Nephron progenitor cell (in vitro differentiated cells): ENCODE measurements at regions not wholly inside any gene's neighbourhood (a gene's known extent, or its start where the extent isn't known, plus 50 kb on each side); places are given as distances from the start of the nearest gene placed in this dataset.

Experiments used
- DNase-seq: peaks from one replicate; pipeline ENCODE4 v3.0.0; 2021
- H3K27ac Mint-ChIP-seq: 2 replicates; pipeline ENCODE4 v1.8.0; 2021; ENCODE audit warnings: mild to moderate bottlenecking, moderate library complexity, mixed read lengths
- H3K27me3 Mint-ChIP-seq: 2 replicates; pipeline ENCODE4 v1.8.0; 2021; ENCODE audit warnings: mild to moderate bottlenecking, low read depth, mixed read lengths; ENCODE audit not compliant: poor library complexity
- H3K36me3 Mint-ChIP-seq: 2 replicates; pipeline ENCODE4 v1.8.0; 2021; ENCODE audit warnings: low read depth, mixed read lengths
- H3K4me1 Mint-ChIP-seq: 2 replicates; pipeline ENCODE4 v1.8.0; 2021; ENCODE audit warnings: mixed read lengths
- H3K4me3 Mint-ChIP-seq: 2 replicates; pipeline ENCODE4 v1.8.0; 2021; ENCODE audit warnings: mild to moderate bottlenecking, moderate library complexity, mixed read lengths
- H3K9me3 Mint-ChIP-seq: 2 replicates; pipeline ENCODE4 v1.8.0; 2021; ENCODE audit warnings: mild to moderate bottlenecking, moderate library complexity, mixed read lengths
- TF ChIP-seq, protein P1 (sequence below): fragments of 200-600 bp; sonication (generic); IDR thresholded peaks from 2 replicates; pipeline ENCODE4 v1.5.0; 2021; ENCODE audit warnings: antibody characterized with exemption

DNA sequence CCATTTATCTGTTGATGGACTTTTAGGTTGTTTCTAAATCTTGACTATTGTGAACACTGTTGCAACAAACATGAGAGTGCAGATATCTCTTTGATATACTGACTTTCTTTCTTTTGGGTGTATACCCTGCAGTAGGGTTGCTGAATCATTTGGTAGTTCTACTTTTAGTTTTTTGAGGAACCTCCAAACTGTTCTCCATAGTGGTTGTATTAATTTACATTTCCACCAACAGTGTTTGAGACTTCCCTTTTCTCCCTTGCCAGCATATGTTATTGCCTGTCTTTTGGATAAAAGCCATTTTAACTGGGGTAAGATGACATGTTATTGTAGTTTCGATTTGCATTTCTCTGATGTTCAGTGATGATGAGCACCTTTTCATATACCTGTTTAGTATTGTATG is 330.0 kb downstream of the DDX10 start:
- TF ChIP-seq, protein P1, sequence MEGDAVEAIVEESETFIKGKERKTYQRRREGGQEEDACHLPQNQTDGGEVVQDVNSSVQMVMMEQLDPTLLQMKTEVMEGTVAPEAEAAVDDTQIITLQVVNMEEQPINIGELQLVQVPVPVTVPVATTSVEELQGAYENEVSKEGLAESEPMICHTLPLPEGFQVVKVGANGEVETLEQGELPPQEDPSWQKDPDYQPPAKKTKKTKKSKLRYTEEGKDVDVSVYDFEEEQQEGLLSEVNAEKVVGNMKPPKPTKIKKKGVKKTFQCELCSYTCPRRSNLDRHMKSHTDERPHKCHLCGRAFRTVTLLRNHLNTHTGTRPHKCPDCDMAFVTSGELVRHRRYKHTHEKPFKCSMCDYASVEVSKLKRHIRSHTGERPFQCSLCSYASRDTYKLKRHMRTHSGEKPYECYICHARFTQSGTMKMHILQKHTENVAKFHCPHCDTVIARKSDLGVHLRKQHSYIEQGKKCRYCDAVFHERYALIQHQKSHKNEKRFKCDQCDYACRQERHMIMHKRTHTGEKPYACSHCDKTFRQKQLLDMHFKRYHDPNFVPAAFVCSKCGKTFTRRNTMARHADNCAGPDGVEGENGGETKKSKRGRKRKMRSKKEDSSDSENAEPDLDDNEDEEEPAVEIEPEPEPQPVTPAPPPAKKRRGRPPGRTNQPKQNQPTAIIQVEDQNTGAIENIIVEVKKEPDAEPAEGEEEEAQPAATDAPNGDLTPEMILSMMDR, result no peak
- Mint-ChIP-seq H3K4me1 (no peaks in the 10 kb centered on the region), H3K9me3 (peaks cover 50% of the 10 kb centered on the region), H3K27ac (no peak overlapping the region), H3K4me3 (no peak overlapping the region), H3K36me3 (peaks cover 4% of the 10 kb centered on the region), H3K27me3 (no peaks in the 10 kb centered on the region)
- no peak for DNase-seq

- Mint-ChIP-seq H3K4me3 (no peak overlapping the region), H3K27ac (no peak overlapping the region), H3K4me1 (no peaks in the 10 kb centered on the region), H3K27me3 (no peaks in the 10 kb centered on the region), H3K9me3 (peaks cover 50% of the 10 kb centered on the region), H3K36me3 (no peaks in the 10 kb centered on the region)
- TF ChIP-seq, protein P1, result no peak
- no peak for DNase-seq
Measured at GRCh38 chr11:108997826-108998225, 333.0 kb downstream of the DDX10 start.

DNA sequence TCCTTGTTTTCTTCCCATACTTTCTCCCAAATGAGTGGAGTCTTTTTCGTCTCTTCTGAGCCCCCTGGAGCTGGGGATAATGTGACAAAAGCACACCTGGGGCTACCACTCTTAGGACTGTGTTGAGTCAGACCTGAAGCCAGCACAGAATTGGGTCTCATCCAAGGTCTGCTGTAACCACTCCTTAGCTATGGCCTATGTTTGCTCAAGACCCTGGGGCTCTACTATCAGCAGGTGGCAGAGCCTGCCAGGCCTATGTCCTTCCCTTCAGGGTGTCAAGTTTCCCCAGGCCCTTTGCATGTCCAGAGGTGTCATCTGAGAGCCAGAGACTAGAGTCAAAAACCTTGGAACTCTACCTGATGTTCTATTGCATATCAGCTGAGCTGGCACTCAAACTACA is 335.7 kb downstream of the DDX10 start:
- no peak overlapping the region for H3K27ac Mint-ChIP-seq
- H3K36me3 Mint-ChIP-seq, result no peaks in the 10 kb centered on the region
- H3K27me3 Mint-ChIP-seq, result no peaks in the 10 kb centered on the region
- H3K4me3 Mint-ChIP-seq, result no peak overlapping the region
- no peaks in the 10 kb centered on the region for H3K4me1 Mint-ChIP-seq
- TF ChIP-seq, protein P1, result no peak
- DNase-seq, result no peak
- peaks cover 42% of the 10 kb centered on the region for H3K9me3 Mint-ChIP-seq

GRCh38 chr11:109001585-109001984 is 336.7 kb downstream of the DDX10 start:
- TF ChIP-seq, protein P1, result no peak
- no peaks in the 10 kb centered on the region for H3K4me1 Mint-ChIP-seq

DNA sequence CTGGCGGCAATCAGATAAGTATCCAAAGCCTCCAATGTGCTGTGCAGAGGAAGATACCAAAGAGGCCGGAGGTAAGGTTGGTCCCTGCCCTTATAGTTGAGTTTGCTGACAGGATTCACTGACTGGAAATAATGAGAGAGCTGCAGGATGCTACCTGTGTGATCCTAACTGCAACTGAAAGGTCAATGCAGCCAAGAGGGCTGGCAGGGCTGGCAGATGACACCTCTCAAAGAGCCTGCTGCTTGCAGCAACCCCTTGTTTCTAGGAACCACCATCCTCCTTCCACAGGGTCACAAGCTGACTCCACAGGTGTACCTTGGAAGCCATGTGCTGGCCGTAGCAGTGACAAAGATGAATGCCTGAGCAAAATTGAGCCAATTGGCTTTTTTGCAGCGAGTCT is 348.1 kb downstream of the DDX10 start:
- Mint-ChIP-seq H3K27ac (no peak overlapping the region), H3K9me3 (no peaks in the 10 kb centered on the region), H3K4me3 (no peak overlapping the region), H3K36me3 (no peaks in the 10 kb centered on the region), H3K27me3 (peaks cover 3% of the 10 kb centered on the region), H3K4me1 (no peaks in the 10 kb centered on the region)
- no peak for DNase-seq
- TF ChIP-seq, protein P1, result no peak

More at GRCh38 chr11:109001585-109001984, 336.7 kb downstream of the DDX10 start:
- Mint-ChIP-seq H3K36me3 (no peaks in the 10 kb centered on the region), H3K27me3 (no peaks in the 10 kb centered on the region), H3K4me3 (no peak overlapping the region), H3K9me3 (peaks cover 34% of the 10 kb centered on the region), H3K27ac (no peak overlapping the region)
- DNase-seq, result no peak

GRCh38 chr11:109015283-109015682 is 350.4 kb downstream of the DDX10 start:
- no peak overlapping the region for H3K27ac Mint-ChIP-seq
- no peak overlapping the region for H3K4me3 Mint-ChIP-seq

More at GRCh38 chr11:109015283-109015682, 350.4 kb downstream of the DDX10 start:
- no peaks in the 10 kb centered on the region for H3K36me3 Mint-ChIP-seq
- peaks cover 3% of the 10 kb centered on the region for H3K27me3 Mint-ChIP-seq
- TF ChIP-seq, protein P1, result no peak
- H3K9me3 Mint-ChIP-seq, result no peaks in the 10 kb centered on the region
- no peak for DNase-seq
- H3K4me1 Mint-ChIP-seq, result no peaks in the 10 kb centered on the region
